ENCODE measurements at regions not wholly inside any gene's neighbourhood (a gene's known extent, or its start where the extent isn't known, plus 50 kb on each side); places are given as distances from the start of the nearest gene placed in this dataset.

GRCh38 chr18:11199477-11199876, 50.1 kb upstream of the PIEZO2 start:
- no peak for DNase-seq (ENCODE audit: low read depth, low spot score)
